ENCODE measurements at regions not wholly inside any gene's neighbourhood (a gene's known extent, or its start where the extent isn't known, plus 50 kb on each side); places are given as distances from the start of the nearest gene placed in this dataset.

- no peak for TF ChIP-seq CTCF (IDR thresholded peaks at IDR 0.05)
- no peak for TF ChIP-seq EP300 (IDR thresholded peaks at IDR 0.05)
- no peak for TF ChIP-seq POLR2A (IDR thresholded peaks at IDR 0.05)
These were observed 661.2 kb downstream of the SLC16A7 start for GRCh38 chr12:60257063-60257462.
